HCT116 (cell line): ENCODE measurements at regions not wholly inside any gene's neighbourhood (a gene's known extent, or its start where the extent isn't known, plus 50 kb on each side); places are given as distances from the start of the nearest gene placed in this dataset.

Source experiments
- CEBPB ChIP-seq: IDR thresholded peaks from 2 replicates; pipeline ENCODE4 v1.6.1; 2012; ENCODE audit warnings: low read depth
- CTCF ChIP-seq, 3 experiments: fragments of 200-600 bp in 1 of 3; sonication (generic) in 1 of 3; IDR thresholded peaks in 2 of 3; conservative IDR thresholded peaks in 1 of 3; 2 replicates each; pipeline ENCODE4 v1.5.1; 2012 to 2017; ENCODE audit warnings: low read depth in 2 of 3, low read length in 2 of 3, antibody characterized with exemption in 1 of 3, borderline replicate concordance in 1 of 3, control low read depth in 1 of 3, mild to moderate bottlenecking in 1 of 3, mixed read lengths in 1 of 3, mixed run types in 1 of 3, moderate library complexity in 1 of 3; ENCODE audit not compliant: insufficient read depth in 1 of 3
- EGR1 ChIP-seq: IDR thresholded peaks from 2 replicates; pipeline ENCODE4 v1.6.1; 2012; ENCODE audit warnings: low read depth
- EZH2 ChIP-seq: fragments of 200-600 bp; sonication (generic); IDR thresholded peaks from 2 replicates; pipeline ENCODE4 v1.6.1; 2017; ENCODE audit warnings: antibody characterized with exemption, mixed run types
- EZH2phosphoT487 ChIP-seq: fragments of 200-600 bp; IDR thresholded peaks from 2 replicates; pipeline ENCODE4 v1.6.1; 2018; ENCODE audit warnings: antibody characterized with exemption, borderline replicate concordance
- POLR2A ChIP-seq: IDR thresholded peaks from 2 replicates; pipeline ENCODE4 v1.7.0; 2011; ENCODE audit warnings: borderline replicate concordance; ENCODE audit not compliant: insufficient read depth, insufficient read length; ENCODE audit errors: extremely low read depth
- POLR2AphosphoS5 ChIP-seq: IDR thresholded peaks from 2 replicates; pipeline ENCODE4 v1.6.1; 2011; ENCODE audit warnings: mild to moderate bottlenecking, low read depth, low read length, moderate library complexity
- RAD21 ChIP-seq: IDR thresholded peaks from 2 replicates; pipeline ENCODE4 v1.6.1; 2012; ENCODE audit warnings: low read depth, mild to moderate bottlenecking
- REST ChIP-seq: IDR thresholded peaks from 2 replicates; pipeline ENCODE4 v1.6.1; 2012; ENCODE audit warnings: low read depth
- SP1 ChIP-seq: IDR thresholded peaks from 2 replicates; pipeline ENCODE4 v1.6.1; 2012; ENCODE audit warnings: low read depth
- ZBTB33 ChIP-seq: IDR thresholded peaks from 2 replicates; pipeline ENCODE4 v1.6.1; 2011; ENCODE audit warnings: mild to moderate bottlenecking, low read length, moderate library complexity; ENCODE audit not compliant: insufficient replicate concordance; ENCODE audit errors: extremely low read depth
- ZNF274 ChIP-seq: fragments of 200-500 bp; sonication (Bioruptor generic); IDR thresholded peaks from 2 replicates; pipeline ENCODE4 v1.6.1; 2014; ENCODE audit warnings: mild to moderate bottlenecking, low read depth, low read length, inconsistent platforms

GRCh38 chr20:53834062-53834442 lies 236.3 kb downstream of the BCAS1 start:
- no peak for TF ChIP-seq POLR2A
- TF ChIP-seq CTCF (IDR thresholded peaks at IDR 0.05 in 2 of 3, conservative IDR thresholded peaks at IDR 0.05 in 1 of 3; ENCODE audit: borderline replicate concordance in 1 of 3, insufficient read depth in 1 of 3, low read depth in 2 of 3, low read length in 2 of 3): no peak
- TF ChIP-seq EGR1: no peak
- TF ChIP-seq EZH2: no peak
- no peak for TF ChIP-seq POLR2AphosphoS5
- TF ChIP-seq EZH2phosphoT487: no peak
- TF ChIP-seq CEBPB: no peak
- TF ChIP-seq ZNF274: no peak
- TF ChIP-seq ZBTB33: no peak
- TF ChIP-seq SP1: no peak
- no peak for TF ChIP-seq RAD21
- no peak for TF ChIP-seq REST
